SU-DHL-6 (cell line): ENCODE measurements at regions not wholly inside any gene's neighbourhood (a gene's known extent, or its start where the extent isn't known, plus 50 kb on each side); places are given as distances from the start of the nearest gene placed in this dataset.
"Not testable (repeated sequence)": the region's sequence is repeated elsewhere in the genome, so short reads cannot be mapped to it uniquely, and the experiment has no call there.

Experiments
- H2AFZ ChIP-seq: fragments of 200-600 bp; sonication (generic); 2 replicates; pipeline ENCODE4 v1.6.1; 2014; ENCODE audit warnings: low read depth, mild to moderate bottlenecking, moderate library complexity, mixed read lengths, antibody characterized with exemption, low read length; ENCODE audit not compliant: severe bottlenecking
- H3F3A ChIP-seq: fragments of 200-600 bp; shearing (Covaris generic); 2 replicates; pipeline ENCODE4 v1.6.0; 2016; ENCODE audit warnings: antibody characterized with exemption, mild to moderate bottlenecking; ENCODE audit not compliant: insufficient read depth
- H3K27ac ChIP-seq: fragments of 200-600 bp; sonication (generic); 2 replicates; pipeline ENCODE4 v1.5.1; 2016; ENCODE audit warnings: low read depth, mild to moderate bottlenecking, low read length, moderate library complexity, mixed read lengths
- H3K27me3 ChIP-seq: fragments of 200-600 bp; sonication (generic), shearing (Covaris generic); 2 replicates; pipeline ENCODE4 v1.6.0; 2014; ENCODE audit warnings: mild to moderate bottlenecking, low read length
- H3K36me3 ChIP-seq: fragments of 200-600 bp; sonication (generic); 2 replicates; pipeline ENCODE4 v1.6.1; 2014; ENCODE audit warnings: mild to moderate bottlenecking, low read length, mixed read lengths
- H3K4me2 ChIP-seq: fragments of 300-600, 200-600 bp; shearing (Covaris generic), sonication (generic); 2 replicates; pipeline ENCODE4 v1.6.0; 2014; ENCODE audit warnings: low read length, low read depth, mild to moderate bottlenecking; ENCODE audit not compliant: poor library complexity, severe bottlenecking
- H3K4me3 ChIP-seq: fragments of 200-600 bp; sonication (generic); 2 replicates; pipeline ENCODE4 v1.5.1; 2014; ENCODE audit warnings: antibody characterized with exemption, low read length, mild to moderate bottlenecking, mixed read lengths; ENCODE audit not compliant: insufficient read depth, poor library complexity, severe bottlenecking
- H3K79me2 ChIP-seq: fragments of 200-600 bp; sonication (generic); 2 replicates; pipeline ENCODE4 v1.6.1; 2014; ENCODE audit warnings: mild to moderate bottlenecking, low read length, moderate library complexity; ENCODE audit not compliant: insufficient read depth
- H3K9ac ChIP-seq: fragments of 200-600 bp; sonication (generic); 2 replicates; pipeline ENCODE4 v1.7.0; 2014; ENCODE audit warnings: mild to moderate bottlenecking, low read length
- H3K9me2 ChIP-seq: fragments of 200-600 bp; sonication (generic); replicated peaks from 2 replicates; pipeline ENCODE4 v1.6.1; 2014; ENCODE audit warnings: low read length; ENCODE audit not compliant: insufficient read depth
- H3K9me3 ChIP-seq: fragments of 200-600 bp; sonication (generic); 2 replicates; pipeline ENCODE4 v1.6.1; 2014; ENCODE audit warnings: low read length, mixed read lengths; ENCODE audit not compliant: insufficient read depth
- H4K20me1 ChIP-seq: fragments of 200-600 bp; sonication (generic); 2 replicates; pipeline ENCODE4 v1.6.1; 2014; ENCODE audit warnings: low read depth, mild to moderate bottlenecking, antibody characterized with exemption, low read length, moderate library complexity, mixed read lengths
- CTCF ChIP-seq: fragments of 200-600 bp; sonication (generic); IDR thresholded peaks from one replicate; pipeline ENCODE4 v1.5.1; 2017; ENCODE audit warnings: antibody characterized with exemption, mild to moderate bottlenecking, low read length, moderate library complexity; ENCODE audit not compliant: insufficient read depth, poor library complexity, severe bottlenecking
- EZH2phosphoT487 ChIP-seq: fragments of 200-600 bp; sonication (generic), shearing (Covaris generic); conservative IDR thresholded peaks from 2 replicates; pipeline ENCODE4 v1.6.1; 2018; ENCODE audit warnings: mild to moderate bottlenecking, antibody characterized with exemption, low read length, moderate library complexity, mixed read lengths

- no peak overlapping the region for H3K4me2 ChIP-seq
- no peak overlapping the region for H3K4me3 ChIP-seq
- no peaks in the 10 kb centered on the region for H3K36me3 ChIP-seq
- H3F3A ChIP-seq = no peaks in the 10 kb centered on the region
- H3K9ac ChIP-seq = no peak overlapping the region
- no peaks in the 10 kb centered on the region for H3K79me2 ChIP-seq
- no peaks in the 10 kb centered on the region for H3K9me3 ChIP-seq
- TF ChIP-seq EZH2phosphoT487 = no peak
- no peak for TF ChIP-seq CTCF
- no peak overlapping the region for H2AFZ ChIP-seq
- no peak overlapping the region for H3K27ac ChIP-seq
- H3K27me3 ChIP-seq = no peaks in the 10 kb centered on the region
- no peaks in the 10 kb centered on the region for H3K9me2 ChIP-seq
- no peaks in the 10 kb centered on the region for H4K20me1 ChIP-seq
These were observed 223.5 kb downstream of the NDUFA10 start for GRCh38 chr2:239801404-239802184.

- Histone ChIP-seq H3K27me3 (no peaks in the 10 kb centered on the region), H3K27ac (no peak overlapping the region), H3K36me3 (no peaks in the 10 kb centered on the region), H3K9me3 (no peaks in the 10 kb centered on the region), H3K4me3 (no peak overlapping the region), H4K20me1 (no peaks in the 10 kb centered on the region), H3K4me2 (no peak overlapping the region), H3K9me2 (no peaks in the 10 kb centered on the region), H3F3A (no peaks in the 10 kb centered on the region), H3K79me2 (no peaks in the 10 kb centered on the region), H2AFZ (no peak overlapping the region), H3K9ac (no peak overlapping the region)
- no peak for TF ChIP-seq EZH2phosphoT487
- TF ChIP-seq CTCF = no peak
These were observed 224.3 kb downstream of the NDUFA10 start for GRCh38 chr2:239800785-239801386.

- no peak overlapping the region for H3K9ac ChIP-seq
- H3K4me3 ChIP-seq = no peak overlapping the region
- no peaks in the 10 kb centered on the region for H3K27me3 ChIP-seq
- TF ChIP-seq EZH2phosphoT487 = no peak
- TF ChIP-seq CTCF = no peak
- no peaks in the 10 kb centered on the region for H3F3A ChIP-seq
- H3K27ac ChIP-seq = no peak overlapping the region
- no peaks in the 10 kb centered on the region for H3K9me3 ChIP-seq
- no peaks in the 10 kb centered on the region for H3K79me2 ChIP-seq
- H2AFZ ChIP-seq = no peak overlapping the region
- no peaks in the 10 kb centered on the region for H3K9me2 ChIP-seq
- no peaks in the 10 kb centered on the region for H4K20me1 ChIP-seq
- no peaks in the 10 kb centered on the region for H3K36me3 ChIP-seq
- H3K4me2 ChIP-seq = no peak overlapping the region
These were observed 227.8 kb downstream of the NDUFA10 start for GRCh38 chr2:239797316-239797715.

- not testable (repeated sequence) for H3F3A ChIP-seq, H3K79me2 ChIP-seq, H3K9me3 ChIP-seq, H3K4me3 ChIP-seq, H4K20me1 ChIP-seq, H3K9ac ChIP-seq, H3K9me2 ChIP-seq, H3K27me3 ChIP-seq, H3K36me3 ChIP-seq, H3K27ac ChIP-seq, H2AFZ ChIP-seq, H3K4me2 ChIP-seq
These were observed 229.4 kb downstream of the NDUFA10 start for GRCh38 chr2:239795761-239796160.
